ENCODE measurements at regions not wholly inside any gene's neighbourhood (a gene's known extent, or its start where the extent isn't known, plus 50 kb on each side); places are given as distances from the start of the nearest gene placed in this dataset.
A peak's percentile ranks its signal among the peaks of the same experiment; 100 is the strongest.
"Not testable (repeated sequence)": the region's sequence is repeated elsewhere in the genome, so short reads cannot be mapped to it uniquely, and the experiment has no call there.

GRCh38 chr4:67292636-67293035 lies 252.7 kb downstream of the CENPC start:
- no peak for TF ChIP-seq CTCF (IDR thresholded peaks at IDR 0.05; ENCODE audit: borderline replicate concordance, insufficient read depth, low read depth, low read length)
- no peak overlapping the region for H3K4me3 ChIP-seq (ENCODE audit: low read depth, low read length)

- H3K4me3 ChIP-seq (ENCODE audit: low read depth, low read length): no peak overlapping the region
- no peak for TF ChIP-seq CTCF (IDR thresholded peaks at IDR 0.05; ENCODE audit: borderline replicate concordance, insufficient read depth, low read depth, low read length)
These were observed 253.3 kb downstream of the CENPC start for GRCh38 chr4:67292045-67292444.

GRCh38 chr4:67291644-67292043 lies 253.7 kb downstream of the CENPC start:
- no peak overlapping the region for H3K4me3 ChIP-seq (ENCODE audit: low read depth, low read length)
- no peak for TF ChIP-seq CTCF (IDR thresholded peaks at IDR 0.05; ENCODE audit: borderline replicate concordance, insufficient read depth, low read depth, low read length)

- peak; percentile 72 for TF ChIP-seq CTCF (IDR thresholded peaks at IDR 0.05; ENCODE audit: borderline replicate concordance, insufficient read depth, low read depth, low read length)
- no peak overlapping the region for H3K4me3 ChIP-seq (ENCODE audit: low read depth, low read length)
These were observed 256.3 kb downstream of the CENPC start for GRCh38 chr4:67288964-67289363.

- no peak overlapping the region for H3K4me3 ChIP-seq (ENCODE audit: low read depth, low read length)
- no peak for TF ChIP-seq CTCF (IDR thresholded peaks at IDR 0.05; ENCODE audit: borderline replicate concordance, insufficient read depth, low read depth, low read length)
These were observed 258.6 kb downstream of the CENPC start for GRCh38 chr4:67286724-67287123.

GRCh38 chr4:67282749-67283148 lies 262.6 kb downstream of the CENPC start:
- TF ChIP-seq CTCF (IDR thresholded peaks at IDR 0.05; ENCODE audit: borderline replicate concordance, insufficient read depth, low read depth, low read length): no peak

GRCh38 chr4:67275179-67275750 lies 270.0 kb downstream of the CENPC start:
- no peak overlapping the region for H3K4me3 ChIP-seq (ENCODE audit: low read depth, low read length)
- TF ChIP-seq CTCF (IDR thresholded peaks at IDR 0.05; ENCODE audit: borderline replicate concordance, insufficient read depth, low read depth, low read length): no peak

More at GRCh38 chr4:67282749-67283148, 262.6 kb downstream of the CENPC start:
- no peak overlapping the region for H3K4me3 ChIP-seq (ENCODE audit: low read depth, low read length)

GRCh38 chr4:67274671-67275070 lies 270.6 kb downstream of the CENPC start:
- not testable (repeated sequence) for H3K4me3 ChIP-seq (ENCODE audit: low read depth, low read length)
